IMR-90 (cell line): ENCODE measurements at regions not wholly inside any gene's neighbourhood (a gene's known extent, or its start where the extent isn't known, plus 50 kb on each side); places are given as distances from the start of the nearest gene placed in this dataset.

ENCODE experiments used
- ATAC-seq: fragments of 200-7000 bp; cut with Tn5 transposase; 2 replicates; pipeline ENCODE4 v1.9.1; 2020; ENCODE audit warnings: low read depth, mild to moderate bottlenecking, moderate library complexity
- BruUV-seq: library from RNA; stranded (reverse); fragments of 400-500 nt; replicated peaks from 2 replicates; lab custom pipeline; 2021; lab: Mats Ljungman, UMichigan
- CTCF ChIA-PET: fragments of 300-600 bp; formaldehyde crosslinking; extraction: SDS; loops from one replicate; lab custom pipeline; 2021; ENCODE audit warnings: antibody characterized with exemption; lab: Yijun Ruan, JAX
- POLR2A ChIA-PET: fragments of 300-600 bp; sonication (Branson Sonifier 250); formaldehyde crosslinking; loops from one replicate; lab custom pipeline; 2022; ENCODE audit warnings: antibody characterized with exemption; ENCODE audit not compliant: unreplicated experiment; lab: Charles Lee
- DNase-seq: peaks from one replicate; pipeline ENCODE4 v3.0.0; 2013
- H2AFZ ChIP-seq: replicated peaks from 2 replicates; pipeline ENCODE3; 2013; ENCODE audit warnings: low read length, mild to moderate bottlenecking; ENCODE audit not compliant: poor library complexity
- H2AK5ac ChIP-seq: 2 replicates; pipeline ENCODE4 v1.6.1; 2013; ENCODE audit warnings: low read depth, low read length, inconsistent platforms
- H2AK9ac ChIP-seq: replicated peaks from 2 replicates; pipeline ENCODE3; 2013; ENCODE audit warnings: mild to moderate bottlenecking, low read depth, low read length, moderate library complexity; ENCODE audit not compliant: poor library complexity
- H2BK120ac ChIP-seq: 2 replicates; pipeline ENCODE4 v1.6.1; 2013; ENCODE audit warnings: low read depth, low read length, inconsistent platforms
- H2BK15ac ChIP-seq: 3 replicates; pipeline ENCODE4 v1.6.1; 2013; ENCODE audit warnings: low read depth, low read length, inconsistent platforms
- H2BK20ac ChIP-seq: 2 replicates; pipeline ENCODE4 v1.6.1; 2013; ENCODE audit warnings: low read depth, mild to moderate bottlenecking, inconsistent platforms, low read length, moderate library complexity
- H2BK5ac ChIP-seq: 2 replicates; pipeline ENCODE4 v1.6.1; 2013; ENCODE audit warnings: mild to moderate bottlenecking, low read depth, low read length, inconsistent platforms; ENCODE audit not compliant: poor library complexity, severe bottlenecking
- H3K14ac ChIP-seq: replicated peaks from 2 replicates; pipeline ENCODE4 v1.6.1; 2013; ENCODE audit warnings: low read depth, low read length, inconsistent platforms
- H3K18ac ChIP-seq: 2 replicates; pipeline ENCODE4 v1.6.1; 2013; ENCODE audit warnings: low read depth, low read length, control low read depth
- H3K23ac ChIP-seq: 2 replicates; pipeline ENCODE4 v1.6.1; 2013; ENCODE audit warnings: low read depth, low read length, inconsistent platforms
- H3K27ac ChIP-seq: 2 replicates; pipeline ENCODE4 v1.5.1; 2013; ENCODE audit warnings: mild to moderate bottlenecking, control low read depth, low read length; ENCODE audit not compliant: insufficient read depth
- H3K27me3 ChIP-seq: 2 replicates; pipeline ENCODE4 v1.6.1; 2013; ENCODE audit warnings: low read length; ENCODE audit not compliant: control insufficient read depth, insufficient read depth
- H3K36me3 ChIP-seq: 2 replicates; pipeline ENCODE4 v1.6.1; 2013; ENCODE audit warnings: low read length, mixed read lengths; ENCODE audit not compliant: control insufficient read depth, insufficient read depth
- H3K4ac ChIP-seq: 2 replicates; pipeline ENCODE4 v1.6.1; 2013; ENCODE audit warnings: low read depth, low read length, inconsistent platforms
- H3K4me1 ChIP-seq: 2 replicates; pipeline ENCODE4 v1.6.1; 2013; ENCODE audit warnings: low read length, mixed read lengths; ENCODE audit not compliant: control insufficient read depth, insufficient read depth
- H3K4me2 ChIP-seq: 2 replicates; pipeline ENCODE4 v1.6.1; 2013; ENCODE audit warnings: low read depth, mild to moderate bottlenecking, control low read depth, low read length, moderate library complexity
- H3K4me3 ChIP-seq: 2 replicates; pipeline ENCODE4 v1.5.1; 2013; ENCODE audit warnings: low read depth, mild to moderate bottlenecking, control low read depth, low read length, moderate library complexity; ENCODE audit not compliant: insufficient read depth
- H3K56ac ChIP-seq: 2 replicates; pipeline ENCODE4 v1.6.1; 2013; ENCODE audit warnings: low read length, inconsistent platforms; ENCODE audit not compliant: insufficient read depth; ENCODE audit errors: extremely low read depth
- H3K79me1 ChIP-seq, 2 experiments: 2 replicates each; pipeline ENCODE4 v1.6.1; 2013; ENCODE audit warnings: low read length in 2 of 2, inconsistent platforms in 1 of 2, low read depth in 1 of 2
- H3K9ac ChIP-seq: 2 replicates; pipeline ENCODE4 v1.6.1; 2013; ENCODE audit warnings: low read depth, low read length, control low read depth
- H3K9me1 ChIP-seq: 2 replicates; pipeline ENCODE4 v1.6.1; 2013; ENCODE audit warnings: low read length, inconsistent platforms; ENCODE audit not compliant: insufficient read depth
- H3K9me3 ChIP-seq: 2 replicates; pipeline ENCODE4 v1.6.1; 2013; ENCODE audit warnings: low read length; ENCODE audit not compliant: control insufficient read depth, insufficient read depth
- H4K20me1 ChIP-seq: 2 replicates; pipeline ENCODE4 v1.6.1; 2013; ENCODE audit warnings: low read length, inconsistent platforms; ENCODE audit not compliant: insufficient read depth
- H4K5ac ChIP-seq: 2 replicates; pipeline ENCODE4 v1.6.1; 2013; ENCODE audit warnings: mild to moderate bottlenecking, low read depth, low read length, control low read depth
- H4K8ac ChIP-seq, 2 experiments: 2 replicates each; pipeline ENCODE4 v1.6.1; 2013; ENCODE audit warnings: low read depth in 2 of 2, low read length in 2 of 2, control low read depth in 1 of 2, inconsistent platforms in 1 of 2
- H4K91ac ChIP-seq: 2 replicates; pipeline ENCODE4 v1.6.1; 2013; ENCODE audit warnings: low read depth, low read length, inconsistent platforms; ENCODE audit not compliant: insufficient read depth
- CEBPB ChIP-seq: IDR thresholded peaks from 2 replicates; pipeline ENCODE4 v1.6.1; 2012; ENCODE audit warnings: low read depth, low read length, improper control_type of control experiment
- CHD1 ChIP-seq: IDR thresholded peaks from 2 replicates; pipeline ENCODE4 v1.6.1; 2012; ENCODE audit warnings: low read depth, low read length, improper control_type of control experiment
- ELK1 ChIP-seq: fragments of 150-350 bp; IDR thresholded peaks from 2 replicates; pipeline ENCODE4 v1.6.1; 2016; ENCODE audit warnings: low read depth, mild to moderate bottlenecking, low read length, moderate library complexity, borderline replicate concordance
- FOS ChIP-seq: fragments of 150-350 bp; IDR thresholded peaks from 2 replicates; pipeline ENCODE4 v1.6.1; 2016; ENCODE audit warnings: low read depth, low read length
- MAFK ChIP-seq: IDR thresholded peaks from 2 replicates; pipeline ENCODE4 v1.6.1; 2012; ENCODE audit warnings: low read depth, low read length, improper control_type of control experiment
- MAZ ChIP-seq: IDR thresholded peaks from 2 replicates; pipeline ENCODE4 v1.6.1; 2012; ENCODE audit warnings: low read depth, mild to moderate bottlenecking, low read length, improper control_type of control experiment, moderate library complexity, borderline replicate concordance
- MXI1 ChIP-seq: IDR thresholded peaks from 2 replicates; pipeline ENCODE4 v1.6.1; 2012; ENCODE audit warnings: low read depth, mild to moderate bottlenecking, low read length, moderate library complexity, borderline replicate concordance
- NFE2L2 ChIP-seq: fragments of 150-350 bp; IDR thresholded peaks from 2 replicates; pipeline ENCODE4 v1.6.1; 2016; ENCODE audit warnings: low read depth, mild to moderate bottlenecking, low read length
- POLR2A ChIP-seq: IDR thresholded peaks from 2 replicates; pipeline ENCODE4 v1.6.1; 2012; ENCODE audit warnings: mild to moderate bottlenecking, low read depth, low read length
- SMC3 ChIP-seq: fragments of 150-350 bp; IDR thresholded peaks from 2 replicates; pipeline ENCODE4 v1.6.1; 2016; ENCODE audit warnings: low read depth, mild to moderate bottlenecking, antibody characterized with exemption, low read length, moderate library complexity
- WGBS, 2 experiments: methylation state at CpG; one replicate each; pipeline versions ENCODE4 v1.1.5 to v1.1.7; 2013; ENCODE audit warnings: missing lambda C conversion rate in 2 of 2; ENCODE audit not compliant: insufficient read length in 1 of 2; ENCODE audit errors: extremely low coverage in 2 of 2; 5-methylcytosine and 5-hydroxymethylcytosine counted together
- dilution Hi-C: fragments of 300-500 bp; cut with HindIII; formaldehyde crosslinking; loops from one replicate; pipeline ENCODE4 v1.14.3; 2018; ENCODE audit warnings: low sequenced_read_pairs; ENCODE audit not compliant: unreplicated experiment
- in situ Hi-C: fragments of 300-500 bp; cut with MboI; formaldehyde crosslinking; loops from 3 replicates; pipeline ENCODE4 v1.14.3; 2019; ENCODE audit warnings: low sequenced_read_pairs, inconsistent platforms, mixed read lengths
- intact Hi-C: fragments of 100-400 bp; cut with micrococcal nuclease; formaldehyde crosslinking; loops from 2 replicates; pipeline ENCODE4 v1.10.0; 2022
- TF ChIP-seq, protein P1 (sequence below): fragments of 150-350 bp; IDR thresholded peaks from 2 replicates; pipeline ENCODE4 v1.6.1; 2017; ENCODE audit warnings: mild to moderate bottlenecking, antibody characterized with exemption, low read length, low read depth

- Histone ChIP-seq H2BK120ac (no peak overlapping the region), H3K23ac (no peak overlapping the region), H3K14ac (no peak overlapping the region), H3K4me3 (no peak overlapping the region), H4K5ac (no peak overlapping the region), H3K56ac (no peak overlapping the region), H3K4ac (no peak overlapping the region), H2AK9ac (no peak overlapping the region), H3K4me1 (no peaks in the 10 kb centered on the region), H2BK5ac (no peak overlapping the region), H4K20me1 (no peaks in the 10 kb centered on the region), H3K27me3 (no peaks in the 10 kb centered on the region), H4K91ac (no peak overlapping the region), H2AFZ (no peak overlapping the region), H3K4me2 (no peak overlapping the region), H3K18ac (no peak overlapping the region), H3K79me1 (no peaks in the 10 kb centered on the region), H3K36me3 (no peaks in the 10 kb centered on the region), H3K9ac (no peak overlapping the region), H3K27ac (no peak overlapping the region), H3K9me1 (no peaks in the 10 kb centered on the region), H3K9me3 (peaks cover 5% of the 10 kb centered on the region; the same call in 1 of the 2 replicates), H2AK5ac (no peak overlapping the region), H4K8ac (no peak overlapping the region), H2BK20ac (no peak overlapping the region), H2BK15ac (no peak overlapping the region)
- in situ Hi-C loops (no loop called here), intact Hi-C loops (no loop called here), dilution Hi-C loops (no loop called here)
- WGBS, 2 experiments, result no CpG with 5 or more reads among the region's 7 CpGs
- no peak for TF ChIP-seq MAZ
- TF ChIP-seq, protein P1, sequence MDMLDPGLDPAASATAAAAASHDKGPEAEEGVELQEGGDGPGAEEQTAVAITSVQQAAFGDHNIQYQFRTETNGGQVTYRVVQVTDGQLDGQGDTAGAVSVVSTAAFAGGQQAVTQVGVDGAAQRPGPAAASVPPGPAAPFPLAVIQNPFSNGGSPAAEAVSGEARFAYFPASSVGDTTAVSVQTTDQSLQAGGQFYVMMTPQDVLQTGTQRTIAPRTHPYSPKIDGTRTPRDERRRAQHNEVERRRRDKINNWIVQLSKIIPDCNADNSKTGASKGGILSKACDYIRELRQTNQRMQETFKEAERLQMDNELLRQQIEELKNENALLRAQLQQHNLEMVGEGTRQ, result no peak
- no peak for TF ChIP-seq NFE2L2
- TF ChIP-seq CHD1, result no peak
- TF ChIP-seq MXI1, result no peak
- no peak for TF ChIP-seq CEBPB
- no peak for TF ChIP-seq MAFK
- TF ChIP-seq SMC3, result no peak
- no peak for TF ChIP-seq FOS
- TF ChIP-seq POLR2A, result no peak
- TF ChIP-seq ELK1, result no peak
- ChIA-PET CTCF (no interaction called here), POLR2A (no interaction called here)
- BruUV-seq, result no TSS peak
- ATAC-seq, result no peak
- no peak for DNase-seq
Observed at GRCh38 chr1:238340989-238341388, 450.3 kb upstream of the ZP4 start.
